RWPE2 (cell line): ENCODE measurements at regions not wholly inside any gene's neighbourhood (a gene's known extent, or its start where the extent isn't known, plus 50 kb on each side); places are given as distances from the start of the nearest gene placed in this dataset.
A peak's percentile ranks its signal among the peaks of the same experiment; 100 is the strongest.

Experiments
- ATAC-seq: fragments of 200-7000 bp; cut with Tn5 transposase; 3 replicates; pipeline ENCODE4 v1.9.1; 2021; ENCODE audit warnings: low read depth
- DNase-seq: peaks from one replicate; pipeline ENCODE4 v3.0.0-alpha.2; 2020; ENCODE audit warnings: low spot score
- H3K27ac ChIP-seq: fragments of 450-650 bp; 2 replicates; pipeline ENCODE4 v1.5.1; 2017; ENCODE audit warnings: mild to moderate bottlenecking; ENCODE audit not compliant: poor library complexity, severe bottlenecking
- H3K27me3 ChIP-seq: fragments of 250-450 bp; sonication (Bioruptor Pico); 2 replicates; pipeline ENCODE4 v1.5.1; 2021; ENCODE audit warnings: mild to moderate bottlenecking, moderate library complexity; ENCODE audit not compliant: insufficient read depth, poor library complexity, severe bottlenecking
- H3K36me3 ChIP-seq: fragments of 250-450 bp; sonication (Bioruptor Pico); 2 replicates; pipeline ENCODE4 v1.5.1; 2020; ENCODE audit warnings: low read depth, mild to moderate bottlenecking, moderate library complexity
- H3K4me1 ChIP-seq: fragments of 250-450 bp; sonication (Bioruptor Pico); 2 replicates; pipeline ENCODE4 v1.5.1; 2021; ENCODE audit warnings: mild to moderate bottlenecking, moderate library complexity; ENCODE audit not compliant: insufficient read depth, poor library complexity, severe bottlenecking
- H3K4me3 ChIP-seq: fragments of 250-450 bp; sonication (Bioruptor Pico); 2 replicates; pipeline ENCODE4 v1.5.1; 2021; ENCODE audit warnings: mild to moderate bottlenecking, moderate library complexity; ENCODE audit not compliant: severe bottlenecking
- H3K9me3 ChIP-seq: fragments of 250-450 bp; sonication (Bioruptor Pico); 2 replicates; pipeline ENCODE4 v1.5.1; 2021; ENCODE audit warnings: mild to moderate bottlenecking, moderate library complexity; ENCODE audit not compliant: severe bottlenecking
- TF ChIP-seq, protein P1 (sequence below): fragments of 450-650 bp; IDR thresholded peaks from one replicate; pipeline ENCODE4 v1.5.1; 2017; ENCODE audit warnings: mild to moderate bottlenecking, moderate library complexity; ENCODE audit not compliant: poor library complexity, severe bottlenecking

DNA sequence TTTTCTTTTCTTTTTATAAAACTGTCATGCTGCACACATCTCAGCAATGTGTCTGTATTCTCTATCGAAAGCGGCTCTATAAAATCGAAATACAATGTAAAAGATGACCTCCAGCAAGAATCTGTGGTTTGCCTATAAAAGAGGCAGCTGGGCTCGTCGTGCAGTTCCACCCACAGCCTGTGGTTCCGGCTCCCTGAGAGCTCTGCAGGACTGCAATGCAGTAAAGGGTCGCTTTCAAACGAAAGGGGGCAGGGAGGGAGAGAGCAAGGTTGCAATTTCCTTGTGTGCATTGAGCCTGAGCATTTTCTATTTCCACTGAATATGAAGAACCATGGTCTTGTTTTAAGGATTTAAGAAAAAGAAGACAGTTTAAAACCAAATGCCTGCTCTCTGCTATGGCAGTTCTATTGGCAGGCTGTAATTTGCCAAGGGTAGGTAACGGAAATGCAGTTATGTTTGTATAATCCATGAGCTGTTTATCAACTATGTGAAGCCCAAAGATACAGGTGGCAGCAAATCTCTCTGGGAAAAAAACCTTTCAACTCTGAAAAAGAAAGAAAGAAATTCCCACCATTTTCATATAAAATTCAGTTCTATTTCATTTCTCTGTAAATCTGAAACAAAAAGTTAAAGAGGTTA is 236.5 kb downstream of the HACE1 start:
- DNase-seq (no peak), ATAC-seq (peak; percentile 51)
- H3K36me3 ChIP-seq, result no peaks in the 10 kb centered on the region
- H3K4me1 ChIP-seq, result peaks cover 33% of the 10 kb centered on the region
- H3K9me3 ChIP-seq, result no peaks in the 10 kb centered on the region
- H3K4me3 ChIP-seq, result no peak overlapping the region
- TF ChIP-seq, protein P1, sequence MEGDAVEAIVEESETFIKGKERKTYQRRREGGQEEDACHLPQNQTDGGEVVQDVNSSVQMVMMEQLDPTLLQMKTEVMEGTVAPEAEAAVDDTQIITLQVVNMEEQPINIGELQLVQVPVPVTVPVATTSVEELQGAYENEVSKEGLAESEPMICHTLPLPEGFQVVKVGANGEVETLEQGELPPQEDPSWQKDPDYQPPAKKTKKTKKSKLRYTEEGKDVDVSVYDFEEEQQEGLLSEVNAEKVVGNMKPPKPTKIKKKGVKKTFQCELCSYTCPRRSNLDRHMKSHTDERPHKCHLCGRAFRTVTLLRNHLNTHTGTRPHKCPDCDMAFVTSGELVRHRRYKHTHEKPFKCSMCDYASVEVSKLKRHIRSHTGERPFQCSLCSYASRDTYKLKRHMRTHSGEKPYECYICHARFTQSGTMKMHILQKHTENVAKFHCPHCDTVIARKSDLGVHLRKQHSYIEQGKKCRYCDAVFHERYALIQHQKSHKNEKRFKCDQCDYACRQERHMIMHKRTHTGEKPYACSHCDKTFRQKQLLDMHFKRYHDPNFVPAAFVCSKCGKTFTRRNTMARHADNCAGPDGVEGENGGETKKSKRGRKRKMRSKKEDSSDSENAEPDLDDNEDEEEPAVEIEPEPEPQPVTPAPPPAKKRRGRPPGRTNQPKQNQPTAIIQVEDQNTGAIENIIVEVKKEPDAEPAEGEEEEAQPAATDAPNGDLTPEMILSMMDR, result no peak
- H3K27ac ChIP-seq, result peak overlapping the region; percentile 87
- no peaks in the 10 kb centered on the region for H3K27me3 ChIP-seq

DNA sequence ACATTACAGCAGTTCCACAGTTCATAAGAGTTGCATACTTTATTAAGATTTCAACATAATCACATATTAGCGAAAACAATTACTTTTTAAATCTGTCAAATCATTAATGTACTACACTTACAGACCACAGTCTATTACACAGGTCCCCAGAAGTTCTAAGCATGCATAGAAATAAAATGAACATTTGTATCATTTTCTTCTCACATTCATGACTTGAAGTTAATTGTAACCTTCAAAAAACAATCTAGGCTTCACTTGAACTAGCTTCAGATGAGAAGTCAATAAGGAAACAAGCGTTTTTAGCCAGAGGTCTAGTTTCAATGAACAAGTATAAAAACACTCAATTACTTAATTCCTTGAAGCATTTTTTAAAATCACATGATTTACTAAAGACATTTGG is 238.3 kb downstream of the HACE1 start:
- peaks cover 31% of the 10 kb centered on the region for H3K4me1 ChIP-seq

DNA sequence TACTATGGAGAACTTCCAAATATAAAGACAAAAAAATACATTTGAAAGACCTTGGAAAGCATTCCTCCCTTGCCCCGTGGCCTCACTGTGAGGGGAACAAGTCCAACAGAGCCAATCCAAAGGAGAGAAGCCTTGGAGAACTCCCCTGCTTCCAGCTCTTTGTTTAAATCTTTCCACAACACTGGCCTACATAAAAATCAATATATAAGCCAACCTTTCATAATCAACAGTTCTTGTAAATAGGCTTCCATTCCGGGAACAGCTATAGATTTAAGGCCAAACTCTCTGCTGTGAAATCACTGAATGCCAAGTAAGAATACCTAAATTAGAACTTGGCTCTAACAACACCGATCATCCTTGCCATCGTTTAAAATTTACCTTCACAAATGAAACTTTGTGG is 242.1 kb downstream of the HACE1 start:
- DNase-seq, result no peak
- H3K9me3 ChIP-seq, result no peaks in the 10 kb centered on the region
- H3K27me3 ChIP-seq, result no peaks in the 10 kb centered on the region
- no peak overlapping the region for H3K4me3 ChIP-seq
- H3K27ac ChIP-seq, result no peak overlapping the region
- ATAC-seq, result no peak
- no peaks in the 10 kb centered on the region for H3K36me3 ChIP-seq
- peaks cover 1% of the 10 kb centered on the region for H3K4me1 ChIP-seq
- TF ChIP-seq, protein P1, result no peak

More for the DNA sequence above, 238.3 kb downstream of the HACE1 start:
- H3K36me3 ChIP-seq, result no peaks in the 10 kb centered on the region
- no peak overlapping the region for H3K27ac ChIP-seq
- no peak overlapping the region for H3K4me3 ChIP-seq
- no peaks in the 10 kb centered on the region for H3K9me3 ChIP-seq
- no peak for DNase-seq
- H3K27me3 ChIP-seq, result no peaks in the 10 kb centered on the region
- TF ChIP-seq, protein P1, result no peak
- no peak for ATAC-seq

DNA sequence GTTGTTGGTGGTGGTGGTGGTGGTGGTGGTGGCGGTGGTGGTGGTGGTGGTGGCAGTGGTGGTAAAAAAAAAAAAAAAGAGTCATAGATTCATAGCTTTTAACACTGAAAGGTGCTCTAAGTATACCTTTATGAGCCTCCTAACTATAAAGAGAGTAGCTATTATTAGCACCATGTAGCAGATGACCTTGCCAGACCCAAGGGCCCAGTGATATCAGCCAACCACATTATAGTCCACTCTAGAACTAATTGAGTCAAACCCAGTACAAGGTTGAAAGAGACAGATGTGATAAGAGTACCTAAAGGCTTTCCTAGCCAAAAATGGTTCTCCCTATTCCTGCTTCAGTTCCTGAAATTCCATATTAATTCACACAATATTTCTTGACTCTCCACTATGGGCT is 245.3 kb downstream of the HACE1 start:
- no peaks in the 10 kb centered on the region for H3K27me3 ChIP-seq
- no peaks in the 10 kb centered on the region for H3K36me3 ChIP-seq
- TF ChIP-seq, protein P1, result no peak
- H3K9me3 ChIP-seq, result no peaks in the 10 kb centered on the region
- ATAC-seq, result no peak
- H3K4me3 ChIP-seq, result no peak overlapping the region
- no peak for DNase-seq
- H3K4me1 ChIP-seq, result no peaks in the 10 kb centered on the region
- H3K27ac ChIP-seq, result no peak overlapping the region

DNA sequence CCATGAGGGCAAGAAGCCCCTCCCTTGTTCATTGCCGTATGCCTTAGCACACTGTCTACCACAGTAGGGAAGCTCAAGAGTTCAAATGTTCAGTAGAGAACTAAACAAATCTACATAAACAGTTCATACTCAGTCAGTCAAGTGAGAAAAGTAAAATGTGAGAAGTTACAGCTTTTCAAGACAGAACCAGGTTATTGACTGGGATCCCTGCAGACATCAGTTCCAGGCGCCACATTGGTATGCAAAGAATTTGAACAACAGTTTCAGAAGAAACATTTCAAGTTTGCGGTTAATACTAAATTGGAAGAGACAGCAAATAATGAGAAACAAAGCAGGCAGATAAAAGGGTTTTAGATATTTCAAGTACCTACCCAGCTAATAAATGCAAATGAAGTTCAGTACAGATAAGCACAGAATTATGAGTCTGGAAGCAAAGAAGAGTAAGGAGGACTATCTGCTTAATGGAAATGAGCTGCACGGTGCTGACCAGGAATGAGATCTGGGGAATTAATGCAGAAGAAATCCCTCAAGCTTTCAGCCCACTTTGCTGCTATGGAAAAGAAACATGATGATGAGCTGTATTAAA is 246.2 kb downstream of the HACE1 start:
- Histone ChIP-seq H3K27ac (no peak overlapping the region), H3K4me1 (no peaks in the 10 kb centered on the region), H3K27me3 (no peaks in the 10 kb centered on the region), H3K9me3 (no peaks in the 10 kb centered on the region), H3K36me3 (no peaks in the 10 kb centered on the region), H3K4me3 (no peak overlapping the region)
- no peak for ATAC-seq
- TF ChIP-seq, protein P1, result no peak
- no peak for DNase-seq
